Femur (tissue), 1 donor: ENCODE measurements at regions not wholly inside any gene's neighbourhood (a gene's known extent, or its start where the extent isn't known, plus 50 kb on each side); places are given as distances from the start of the nearest gene placed in this dataset.
"Not testable (repeated sequence)": the region's sequence is repeated elsewhere in the genome, so short reads cannot be mapped to it uniquely, and the experiment has no call there.

ENCODE experiments used
- DNase-seq: peaks from one replicate; pipeline ENCODE4 v3.0.0-alpha.2; 2017

- DNase-seq, result no peak
Measured at GRCh38 chr21:27321791-27322190, 354.9 kb upstream of the ADAMTS5 start.

GRCh38 chr21:27320868-27321267 is 354.0 kb upstream of the ADAMTS5 start:
- DNase-seq, result no peak

- DNase-seq, result not testable (repeated sequence)
Measured at GRCh38 chr21:27317601-27318000, 350.7 kb upstream of the ADAMTS5 start.

GRCh38 chr21:27315373-27315772 is 348.5 kb upstream of the ADAMTS5 start:
- DNase-seq, result no peak

GRCh38 chr21:27314131-27314530 is 347.2 kb upstream of the ADAMTS5 start:
- DNase-seq, result no peak

- no peak for DNase-seq
Measured at GRCh38 chr21:27306791-27307775, 340.2 kb upstream of the ADAMTS5 start.

- no peak for DNase-seq
Measured at GRCh38 chr21:27306206-27306605, 339.3 kb upstream of the ADAMTS5 start.

- DNase-seq, result no peak
Measured at GRCh38 chr21:27301220-27301619, 334.3 kb upstream of the ADAMTS5 start.

- DNase-seq, result no peak
Measured at GRCh38 chr21:27300770-27301169, 333.9 kb upstream of the ADAMTS5 start.

- no peak for DNase-seq
Measured at GRCh38 chr21:27298465-27298864, 331.6 kb upstream of the ADAMTS5 start.

- DNase-seq, result no peak
Measured at GRCh38 chr21:27293239-27293638, 326.4 kb upstream of the ADAMTS5 start.

GRCh38 chr21:27292783-27293182 is 325.9 kb upstream of the ADAMTS5 start:
- DNase-seq, result no peak

- no peak for DNase-seq
Measured at GRCh38 chr21:27292229-27292628, 325.3 kb upstream of the ADAMTS5 start.

- DNase-seq, result no peak
Measured at GRCh38 chr21:27291006-27291405, 324.1 kb upstream of the ADAMTS5 start.

- DNase-seq, result no peak
Measured at GRCh38 chr21:27290028-27290427, 323.1 kb upstream of the ADAMTS5 start.

- no peak for DNase-seq
Measured at GRCh38 chr21:27286760-27287159, 319.9 kb upstream of the ADAMTS5 start.

- no peak for DNase-seq
Measured at GRCh38 chr21:27277110-27277509, 310.2 kb upstream of the ADAMTS5 start.

- no peak for DNase-seq
Measured at GRCh38 chr21:27275294-27275927, 308.5 kb upstream of the ADAMTS5 start.

- no peak for DNase-seq
Measured at GRCh38 chr21:27269644-27270043, 302.8 kb upstream of the ADAMTS5 start.

- no peak for DNase-seq
Measured at GRCh38 chr21:27268290-27268689, 301.4 kb upstream of the ADAMTS5 start.

- no peak for DNase-seq
Measured at GRCh38 chr21:27265949-27266348, 299.1 kb upstream of the ADAMTS5 start.

- DNase-seq, result no peak
Measured at GRCh38 chr21:27265492-27265891, 298.6 kb upstream of the ADAMTS5 start.

- DNase-seq, result no peak
Measured at GRCh38 chr21:27261676-27262075, 294.8 kb upstream of the ADAMTS5 start.

GRCh38 chr21:27260728-27261127 is 293.8 kb upstream of the ADAMTS5 start:
- DNase-seq, result no peak
